DND-41 (cell line): ENCODE measurements at regions not wholly inside any gene's neighbourhood (a gene's known extent, or its start where the extent isn't known, plus 50 kb on each side); places are given as distances from the start of the nearest gene placed in this dataset.

Experiments
- CTCF ChIP-seq: IDR thresholded peaks from 2 replicates; pipeline ENCODE4 v1.5.1; 2012; ENCODE audit warnings: borderline replicate concordance, low read length, moderate library complexity, mild to moderate bottlenecking; ENCODE audit not compliant: poor library complexity, severe bottlenecking; ENCODE audit errors: extremely low read depth
- EZH2 ChIP-seq: IDR thresholded peaks from 3 replicates; pipeline ENCODE4 v1.6.1; 2012; ENCODE audit warnings: borderline replicate concordance, low read depth, mild to moderate bottlenecking, moderate library complexity, low read length, inconsistent platforms; ENCODE audit not compliant: severe bottlenecking

DNA sequence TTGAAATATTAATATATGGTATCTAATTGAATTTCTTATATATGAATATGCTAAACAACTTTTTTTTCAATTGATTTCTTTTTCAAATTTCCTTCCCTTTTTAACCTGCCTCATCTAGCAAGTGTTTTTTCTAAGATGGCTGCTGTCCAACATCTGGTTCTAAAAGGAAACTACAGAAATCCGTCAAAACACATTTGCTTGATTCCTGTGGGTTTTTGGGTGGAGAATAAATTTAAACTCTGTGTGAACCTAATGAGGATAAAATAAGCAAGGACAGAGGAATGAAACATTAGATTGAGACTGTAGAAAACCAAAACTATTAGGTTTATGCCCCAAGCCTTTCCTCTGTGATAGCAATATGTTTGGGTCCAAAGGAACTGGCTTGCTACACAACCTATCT lies 75.5 kb upstream of the STARD3NL start:
- TF ChIP-seq EZH2, result no peak
- TF ChIP-seq CTCF, result no peak
